H9 (cell line): ENCODE measurements at regions not wholly inside any gene's neighbourhood (a gene's known extent, or its start where the extent isn't known, plus 50 kb on each side); places are given as distances from the start of the nearest gene placed in this dataset.

Experiments
- DNase-seq: peaks from one replicate; pipeline ENCODE4 v3.0.0-alpha.2; 2017
- H2AFZ ChIP-seq: one replicate; pipeline ENCODE4 v1.6.1; 2013; ENCODE audit warnings: mild to moderate bottlenecking, low read length, control low read depth, moderate library complexity
- H2AK5ac ChIP-seq: 2 replicates; pipeline ENCODE4 v1.6.1; 2013; ENCODE audit warnings: low read length, control low read depth, mixed read lengths; ENCODE audit not compliant: insufficient read length
- H2BK120ac ChIP-seq: one replicate; pipeline ENCODE4 v1.6.1; 2013; ENCODE audit warnings: low read depth, mild to moderate bottlenecking, low read length, control low read depth, inconsistent platforms; ENCODE audit not compliant: poor library complexity, severe bottlenecking
- H2BK12ac ChIP-seq: 2 replicates; pipeline ENCODE4 v1.6.1; 2013; ENCODE audit warnings: low read length, control low read depth, mixed read lengths, low read depth; ENCODE audit not compliant: insufficient read length
- H2BK15ac ChIP-seq: 2 replicates; pipeline ENCODE4 v1.6.1; 2013; ENCODE audit warnings: low read depth, low read length, control low read depth
- H2BK20ac ChIP-seq: one replicate; pipeline ENCODE4 v1.6.1; 2013; ENCODE audit warnings: low read depth, mild to moderate bottlenecking, low read length, control low read depth, inconsistent platforms; ENCODE audit not compliant: poor library complexity, severe bottlenecking
- H2BK5ac ChIP-seq: 2 replicates; pipeline ENCODE4 v1.6.1; 2013; ENCODE audit warnings: low read length, control low read depth, mixed read lengths; ENCODE audit not compliant: insufficient read length
- H3K14ac ChIP-seq: 2 replicates; pipeline ENCODE4 v1.6.1; 2013; ENCODE audit warnings: low read length, control low read depth; ENCODE audit not compliant: insufficient read depth
- H3K18ac ChIP-seq: 2 replicates; pipeline ENCODE4 v1.6.1; 2013; ENCODE audit warnings: low read depth, mild to moderate bottlenecking, mixed read lengths, low read length, control low read depth; ENCODE audit not compliant: insufficient read length
- H3K23ac ChIP-seq: 2 replicates; pipeline ENCODE4 v1.6.1; 2013; ENCODE audit warnings: low read length, control low read depth, mixed read lengths, low read depth; ENCODE audit not compliant: insufficient read length
- H3K23me2 ChIP-seq: 2 replicates; pipeline ENCODE4 v1.6.1; 2013; ENCODE audit warnings: low read depth, mild to moderate bottlenecking, mixed read lengths, low read length, control low read depth; ENCODE audit not compliant: insufficient read length, poor library complexity, severe bottlenecking
- H3K27ac ChIP-seq: 2 replicates; pipeline ENCODE4 v1.5.1; 2013; ENCODE audit warnings: low read length, control low read depth, mixed read lengths, low read depth; ENCODE audit not compliant: insufficient read length
- H3K27me3 ChIP-seq: 2 replicates; pipeline ENCODE4 v1.6.1; 2013; ENCODE audit warnings: low read length, control low read depth, inconsistent platforms; ENCODE audit not compliant: insufficient read depth
- H3K4ac ChIP-seq: 2 replicates; pipeline ENCODE4 v1.6.1; 2013; ENCODE audit warnings: low read depth, mild to moderate bottlenecking, control low read depth, inconsistent platforms, low read length, moderate library complexity
- H3K4me1 ChIP-seq: 2 replicates; pipeline ENCODE4 v1.6.1; 2013; ENCODE audit warnings: low read length, control low read depth, inconsistent platforms; ENCODE audit not compliant: insufficient read depth
- H3K4me2 ChIP-seq: 2 replicates; pipeline ENCODE4 v1.6.1; 2013; ENCODE audit warnings: low read length, control low read depth, mixed read lengths; ENCODE audit not compliant: insufficient read length, insufficient read depth
- H3K56ac ChIP-seq: 2 replicates; pipeline ENCODE4 v1.6.1; 2013; ENCODE audit warnings: low read depth, mild to moderate bottlenecking, mixed read lengths, low read length, control low read depth; ENCODE audit not compliant: insufficient read length
- H3K79me1 ChIP-seq: 2 replicates; pipeline ENCODE4 v1.6.1; 2013; ENCODE audit warnings: low read depth, mild to moderate bottlenecking, moderate library complexity, low read length, control low read depth, inconsistent platforms; ENCODE audit not compliant: insufficient read depth, poor library complexity, severe bottlenecking
- H3K79me2 ChIP-seq: 2 replicates; pipeline ENCODE4 v1.6.1; 2013; ENCODE audit warnings: low read length, control low read depth, inconsistent platforms; ENCODE audit not compliant: insufficient read depth
- H3K9ac ChIP-seq: 2 replicates; pipeline ENCODE4 v1.6.1; 2013; ENCODE audit warnings: low read length, control low read depth, mixed read lengths; ENCODE audit not compliant: insufficient read length; ENCODE audit errors: extremely low read depth
- H3K9me3 ChIP-seq: one replicate; pipeline ENCODE4 v1.6.1; 2013; ENCODE audit warnings: low read depth, low read length, inconsistent platforms; ENCODE audit not compliant: control insufficient read depth
- H3T11ph ChIP-seq: one replicate; pipeline ENCODE4 v1.6.1; 2013; ENCODE audit warnings: mild to moderate bottlenecking, low read length, control low read depth, inconsistent platforms
- H4K20me1 ChIP-seq: one replicate; pipeline ENCODE4 v1.6.1; 2013; ENCODE audit not compliant: control insufficient read depth, insufficient read length, insufficient read depth
- H4K5ac ChIP-seq: 2 replicates; pipeline ENCODE4 v1.6.1; 2013; ENCODE audit warnings: low read depth, mild to moderate bottlenecking, mixed read lengths, low read length, control low read depth; ENCODE audit not compliant: insufficient read length
- H4K8ac ChIP-seq: replicated peaks from 2 replicates; pipeline ENCODE4 v1.6.1; 2013; ENCODE audit warnings: low read length, control low read depth, mixed read lengths, low read depth; ENCODE audit not compliant: insufficient read length
- H4K91ac ChIP-seq: 2 replicates; pipeline ENCODE4 v1.6.1; 2013; ENCODE audit warnings: low read depth, mild to moderate bottlenecking, moderate library complexity, mixed read lengths, low read length, control low read depth; ENCODE audit not compliant: insufficient read length
- H3K27ac Mint-ChIP-seq, 3 experiments: 2 replicates in 2 of 3; 3 replicates in 1 of 3; pipeline ENCODE4 v1.8.0; 2020 to 2021; ENCODE audit warnings: mixed read lengths in 3 of 3, mild to moderate bottlenecking in 1 of 3, moderate library complexity in 1 of 3
- H3K27me3 Mint-ChIP-seq: 2 replicates; pipeline ENCODE4 v1.8.0; 2021; ENCODE audit warnings: low read depth, mild to moderate bottlenecking, moderate library complexity, mixed read lengths
- H3K36me3 Mint-ChIP-seq, 3 experiments: 2 replicates in 2 of 3; 3 replicates in 1 of 3; pipeline ENCODE4 v1.8.0; 2020 to 2021; ENCODE audit warnings: low read depth in 3 of 3, mixed read lengths in 3 of 3; ENCODE audit not compliant: insufficient read depth in 1 of 3
- H3K4me1 Mint-ChIP-seq, 2 experiments: 2 replicates each; pipeline ENCODE4 v1.8.0; 2020; ENCODE audit warnings: mixed read lengths in 2 of 2
- H3K4me3 Mint-ChIP-seq, 2 experiments: 2 replicates in 1 of 2; 3 replicates in 1 of 2; pipeline ENCODE4 v1.8.0; 2020 to 2021; ENCODE audit warnings: mild to moderate bottlenecking in 2 of 2, mixed read lengths in 2 of 2, moderate library complexity in 1 of 2
- H3K9me3 Mint-ChIP-seq, 2 experiments: 2 replicates in 1 of 2; 3 replicates in 1 of 2; pipeline ENCODE4 v1.8.0; 2020; ENCODE audit warnings: mild to moderate bottlenecking in 2 of 2, mixed read lengths in 2 of 2, moderate library complexity in 1 of 2
- CTCF ChIP-seq: fragments of 200-600 bp; sonication (generic); conservative IDR thresholded peaks from 3 replicates; pipeline ENCODE4 v1.8.0; 2021; ENCODE audit warnings: antibody characterized with exemption, mild to moderate bottlenecking
- WGBS: extraction: QIAGEN DNeasy Blood & Tissue Kit; methylation state at CpG from one replicate; pipeline ENCODE4 v1.1.7; 2013; ENCODE audit warnings: missing lambda C conversion rate, low lambda C conversion rate, mixed read lengths; ENCODE audit not compliant: insufficient read length; ENCODE audit errors: extremely low coverage; 5-methylcytosine and 5-hydroxymethylcytosine counted together

- Histone ChIP-seq H3K27me3 (no peaks in the 10 kb centered on the region), H3K27ac (no peak overlapping the region), H3K4ac (no peak overlapping the region), H3K9ac (no peak overlapping the region), H3K14ac (no peak overlapping the region), H3K79me1 (peaks cover 3% of the 10 kb centered on the region), H3K79me2 (peaks cover 2% of the 10 kb centered on the region; the same call in 1 of the 2 replicates), H3K18ac (no peak overlapping the region), H2AFZ (no peak overlapping the region), H4K20me1 (no peaks in the 10 kb centered on the region), H3K9me3 (no peaks in the 10 kb centered on the region), H3K56ac (no peak overlapping the region), H3K23me2 (no peaks in the 10 kb centered on the region), H4K91ac (no peak overlapping the region), H3T11ph (no peak overlapping the region), H4K8ac (no peak overlapping the region), H2BK120ac (no peak overlapping the region), H2BK5ac (no peak overlapping the region), H4K5ac (no peak overlapping the region), H2BK15ac (no peak overlapping the region), H2AK5ac (no peak overlapping the region), H3K4me2 (no peak overlapping the region), H2BK12ac (no peak overlapping the region), H3K4me1 (peaks cover 6% of the 10 kb centered on the region; the same call in 1 of the 2 replicates), H3K23ac (no peak overlapping the region), H2BK20ac (no peak overlapping the region)
- no peak for TF ChIP-seq CTCF
- peaks cover 25 to 29% of the 10 kb centered on the region in 2 experiments for H3K4me1 Mint-ChIP-seq
- H3K27ac Mint-ChIP-seq, result no peak overlapping the region; a peak in 1 of 7 replicates
- H3K27me3 Mint-ChIP-seq, result no peaks in the 10 kb centered on the region
- no peak for DNase-seq
- no CpG with 5 or more reads among the region's 3 CpGs for WGBS
- H3K9me3 Mint-ChIP-seq, result peaks cover 0 to 4% of the 10 kb centered on the region in 2 experiments; a peak in 2 of 5 replicates
- H3K4me3 Mint-ChIP-seq, result no peak overlapping the region
- peaks cover 4 to 12% (median 8%) of the 10 kb centered on the region in 3 experiments; a peak in 6 of 7 replicates for H3K36me3 Mint-ChIP-seq
Measured at GRCh38 chr4:151468715-151469696, 60.0 kb downstream of the FHIP1A start.
